Right lobe of liver (tissue), 4 donors: ENCODE measurements at regions not wholly inside any gene's neighbourhood (a gene's known extent, or its start where the extent isn't known, plus 50 kb on each side); places are given as distances from the start of the nearest gene placed in this dataset.

Experiments used
- POLR2A ChIP-seq: fragments of 450-650 bp; IDR thresholded peaks from one replicate; pipeline ENCODE4 v1.6.1; 2017; ENCODE audit warnings: antibody characterized with exemption, mild to moderate bottlenecking
- TF ChIP-seq, protein P1 (sequence below), 4 donors: fragments of 200-600 bp in 3 of 4; fragments of 450-650 bp in 1 of 4; IDR thresholded peaks; one replicate each; pipeline versions ENCODE4 v1.5.1 to v1.8.0; 2016 to 2022; ENCODE audit warnings: antibody characterized with exemption in 4 of 4, mild to moderate bottlenecking in 2 of 4
- donor health status: DM: no; HTN: no; CAD: no.
- donor health status: DM: no; HTN: no; CAD: no.
- donor health status: DM: no; HTN: yes; CAD: no.

DNA sequence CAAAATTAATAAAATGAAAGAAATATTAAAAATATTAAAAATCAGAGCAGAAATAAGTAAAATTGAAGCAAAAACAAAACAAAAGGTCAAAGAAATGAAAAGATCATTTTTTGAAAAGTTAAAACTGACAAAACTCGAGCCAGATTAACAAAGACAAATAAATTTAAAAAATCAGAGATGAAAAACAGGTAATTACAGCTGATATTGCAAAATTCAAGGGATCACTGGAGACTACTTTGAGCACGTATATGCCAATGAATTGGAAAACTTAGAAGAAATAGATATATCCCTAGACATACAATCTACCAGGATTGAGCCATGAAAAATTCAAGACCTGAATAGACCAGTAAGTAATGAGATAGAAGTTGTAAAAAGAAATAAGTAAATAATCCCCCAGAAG, 446.2 kb upstream of the EYS start:
- no peak for TF ChIP-seq POLR2A
- TF ChIP-seq, protein P1, sequence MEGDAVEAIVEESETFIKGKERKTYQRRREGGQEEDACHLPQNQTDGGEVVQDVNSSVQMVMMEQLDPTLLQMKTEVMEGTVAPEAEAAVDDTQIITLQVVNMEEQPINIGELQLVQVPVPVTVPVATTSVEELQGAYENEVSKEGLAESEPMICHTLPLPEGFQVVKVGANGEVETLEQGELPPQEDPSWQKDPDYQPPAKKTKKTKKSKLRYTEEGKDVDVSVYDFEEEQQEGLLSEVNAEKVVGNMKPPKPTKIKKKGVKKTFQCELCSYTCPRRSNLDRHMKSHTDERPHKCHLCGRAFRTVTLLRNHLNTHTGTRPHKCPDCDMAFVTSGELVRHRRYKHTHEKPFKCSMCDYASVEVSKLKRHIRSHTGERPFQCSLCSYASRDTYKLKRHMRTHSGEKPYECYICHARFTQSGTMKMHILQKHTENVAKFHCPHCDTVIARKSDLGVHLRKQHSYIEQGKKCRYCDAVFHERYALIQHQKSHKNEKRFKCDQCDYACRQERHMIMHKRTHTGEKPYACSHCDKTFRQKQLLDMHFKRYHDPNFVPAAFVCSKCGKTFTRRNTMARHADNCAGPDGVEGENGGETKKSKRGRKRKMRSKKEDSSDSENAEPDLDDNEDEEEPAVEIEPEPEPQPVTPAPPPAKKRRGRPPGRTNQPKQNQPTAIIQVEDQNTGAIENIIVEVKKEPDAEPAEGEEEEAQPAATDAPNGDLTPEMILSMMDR (IDR thresholded peaks at IDR 0.05) = no peak
